DMS153 (cell line): ENCODE measurements at regions not wholly inside any gene's neighbourhood (a gene's known extent, or its start where the extent isn't known, plus 50 kb on each side); places are given as distances from the start of the nearest gene placed in this dataset.
A peak's percentile ranks its signal among the peaks of the same experiment; 100 is the strongest.

Experiments used
- DNase-seq: peaks from one replicate; lab custom pipeline; 2025; lab: John Stamatoyannopoulos, UW

GRCh38 chr4:174120446-174121295 lies 162.8 kb downstream of the FBXO8 start:
- DNase-seq, result peak; percentile 29

- no peak for DNase-seq
These were observed 163.6 kb downstream of the FBXO8 start for GRCh38 chr4:174119830-174120229.

DNA sequence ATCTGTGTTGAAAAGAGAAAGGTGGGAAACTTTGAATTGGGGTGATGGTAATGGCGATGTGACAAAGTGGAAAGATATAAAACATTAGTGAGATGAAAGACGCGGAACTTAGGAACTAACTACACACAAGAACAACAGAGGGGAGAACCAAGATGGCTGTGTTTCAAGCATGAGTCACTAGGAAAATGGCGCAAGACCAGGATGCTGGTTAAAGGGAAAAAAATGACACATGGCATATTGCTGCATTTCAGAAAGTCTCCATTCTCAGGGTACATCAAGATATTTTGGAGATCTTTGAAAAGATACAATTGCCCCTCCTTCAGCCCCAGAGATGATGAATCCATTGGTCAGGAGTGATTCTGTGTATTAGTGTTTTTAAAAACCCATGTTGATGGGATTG lies 164.4 kb downstream of the FBXO8 start:
- no peak for DNase-seq

DNA sequence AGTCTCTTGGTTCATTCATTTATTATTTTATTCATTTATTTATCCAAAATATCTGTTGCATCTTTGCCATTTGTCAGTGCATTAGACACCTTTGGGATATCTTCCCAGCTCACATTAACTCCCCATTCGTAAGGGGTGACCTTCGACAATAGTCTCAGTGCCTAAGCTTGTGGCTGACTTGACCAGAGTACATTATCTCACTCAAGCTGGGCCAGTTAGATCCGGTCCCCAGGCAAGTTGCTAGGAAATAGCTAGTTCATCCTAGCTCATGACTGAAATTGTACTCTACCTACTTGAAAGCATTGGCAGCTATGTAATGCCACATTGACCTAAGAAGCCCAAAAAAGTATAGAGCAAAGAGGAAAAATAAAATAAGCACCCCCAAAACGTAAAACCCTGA lies 165.3 kb downstream of the FBXO8 start:
- no peak for DNase-seq

DNA sequence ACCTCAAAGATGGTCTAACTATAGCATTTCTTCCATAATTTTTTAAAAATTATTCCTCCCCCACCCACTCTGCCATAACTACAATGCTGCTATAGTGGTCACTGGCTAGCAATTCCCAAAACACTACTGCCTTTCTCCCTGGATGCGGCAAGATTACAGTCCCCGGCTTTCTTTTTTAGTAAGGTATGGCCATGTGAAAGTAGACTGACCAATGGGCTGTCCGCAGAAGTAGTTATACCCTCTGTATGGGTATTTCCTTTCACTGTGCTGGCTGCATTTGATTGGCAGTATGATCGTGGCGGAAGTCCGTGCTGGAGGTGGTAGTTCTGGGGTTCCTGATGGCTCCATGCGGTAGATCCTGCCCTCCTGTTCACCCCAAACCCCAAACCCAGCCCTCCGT lies 166.0 kb downstream of the FBXO8 start:
- DNase-seq, result no peak

DNA sequence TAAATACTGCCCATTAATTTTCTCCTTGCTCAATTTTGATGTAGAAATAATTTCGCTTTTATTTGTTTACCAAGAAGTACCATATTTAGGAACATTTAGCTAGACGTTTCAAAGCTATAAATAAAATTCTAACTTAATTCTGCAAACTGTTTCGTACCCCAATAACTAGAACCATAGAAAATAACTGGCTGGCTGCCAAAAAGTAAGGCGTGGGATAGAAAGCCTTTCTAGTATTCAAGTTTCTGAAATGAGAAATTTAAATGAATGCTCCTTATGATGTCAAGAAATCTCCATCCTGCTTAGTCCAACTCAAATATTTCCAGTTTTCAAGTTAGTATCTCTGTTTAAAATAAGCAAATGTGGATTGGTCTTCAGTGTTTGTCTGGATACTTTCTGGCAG lies 167.4 kb downstream of the FBXO8 start:
- DNase-seq, result no peak

DNA sequence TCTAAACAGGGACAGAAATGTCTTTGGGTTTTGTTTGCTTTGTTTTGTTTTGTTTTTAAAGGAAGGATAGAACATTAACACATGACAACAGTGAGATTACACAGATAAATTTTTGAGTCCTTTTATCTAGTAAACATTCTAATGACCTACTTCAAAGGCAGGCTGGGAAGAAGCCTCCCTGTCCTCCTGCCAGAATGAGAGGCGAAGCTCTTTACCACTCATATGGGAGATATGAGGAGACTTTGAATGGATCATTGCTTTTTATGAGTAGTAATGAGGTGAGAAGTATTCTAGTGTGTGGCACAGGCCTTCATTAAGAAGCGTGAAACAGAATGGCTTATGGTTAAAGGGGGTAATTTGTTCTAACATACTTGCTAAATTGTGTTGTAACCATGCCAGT lies 172.0 kb downstream of the FBXO8 start:
- no peak for DNase-seq

DNA sequence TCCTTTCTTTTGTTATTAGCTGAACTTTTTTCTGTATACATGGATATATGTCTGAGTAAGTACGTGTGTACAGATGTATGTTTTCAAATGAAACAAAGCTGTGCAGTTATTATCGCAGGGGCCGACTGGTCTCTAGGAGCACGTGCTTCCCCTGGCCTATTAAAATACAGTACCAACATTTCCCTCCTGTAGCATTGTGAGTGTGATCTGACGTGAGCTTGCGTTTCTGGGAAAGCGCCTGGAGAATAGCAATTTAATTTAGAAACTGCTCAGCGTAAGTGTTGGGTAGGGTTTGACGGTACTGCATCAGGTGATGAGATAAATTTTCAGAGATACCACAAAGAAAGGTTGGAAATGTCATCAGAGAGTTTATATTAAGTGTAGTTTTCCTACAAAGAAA lies 173.3 kb downstream of the FBXO8 start:
- DNase-seq, result no peak

GRCh38 chr4:174107746-174108354 lies 175.6 kb downstream of the FBXO8 start:
- DNase-seq, result no peak

GRCh38 chr4:174105202-174105601 lies 178.3 kb downstream of the FBXO8 start:
- no peak for DNase-seq

DNA sequence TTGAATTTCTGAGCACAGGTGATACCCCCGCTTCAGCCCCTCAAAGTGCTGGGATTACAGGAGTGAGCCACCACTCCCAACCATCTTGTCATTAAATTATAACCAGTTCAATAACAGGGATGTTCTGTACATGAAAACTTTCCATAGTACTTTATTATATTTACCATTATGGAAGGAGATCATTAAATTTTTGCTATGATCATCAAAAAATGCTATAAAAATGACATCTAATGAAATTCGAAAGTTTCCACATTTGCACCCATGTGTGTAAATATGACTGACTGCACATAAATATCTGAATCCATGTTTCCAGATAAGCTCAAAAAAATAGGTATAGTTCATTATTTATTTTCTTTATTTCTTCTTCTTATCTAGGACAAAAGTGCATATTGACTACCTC lies 182.6 kb downstream of the FBXO8 start:
- no peak for DNase-seq

DNA sequence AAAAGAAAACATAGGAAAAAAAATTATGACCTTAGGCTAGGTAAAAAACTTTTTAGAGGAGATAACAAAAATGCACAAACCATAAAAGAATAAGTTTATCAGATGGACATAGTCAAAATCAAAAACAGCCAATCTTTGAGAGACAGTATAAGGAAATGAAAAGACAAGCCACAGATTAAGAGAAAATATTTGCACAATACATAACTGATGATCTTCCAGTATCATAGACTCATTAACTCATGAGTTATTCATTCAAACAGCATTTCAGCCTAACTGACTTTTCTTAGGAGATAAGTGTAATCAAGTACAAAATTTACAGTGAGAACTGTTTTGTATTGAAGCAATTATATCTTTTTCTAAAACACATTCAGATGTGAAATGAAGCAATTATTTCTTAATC lies 183.8 kb downstream of the FBXO8 start:
- no peak for DNase-seq

GRCh38 chr4:174096999-174097398 lies 186.5 kb downstream of the FBXO8 start:
- no peak for DNase-seq

- DNase-seq, result no peak
These were observed 187.0 kb downstream of the FBXO8 start for GRCh38 chr4:174096456-174096855.

- DNase-seq, result no peak
These were observed 192.3 kb downstream of the FBXO8 start for GRCh38 chr4:174091130-174091529.

DNA sequence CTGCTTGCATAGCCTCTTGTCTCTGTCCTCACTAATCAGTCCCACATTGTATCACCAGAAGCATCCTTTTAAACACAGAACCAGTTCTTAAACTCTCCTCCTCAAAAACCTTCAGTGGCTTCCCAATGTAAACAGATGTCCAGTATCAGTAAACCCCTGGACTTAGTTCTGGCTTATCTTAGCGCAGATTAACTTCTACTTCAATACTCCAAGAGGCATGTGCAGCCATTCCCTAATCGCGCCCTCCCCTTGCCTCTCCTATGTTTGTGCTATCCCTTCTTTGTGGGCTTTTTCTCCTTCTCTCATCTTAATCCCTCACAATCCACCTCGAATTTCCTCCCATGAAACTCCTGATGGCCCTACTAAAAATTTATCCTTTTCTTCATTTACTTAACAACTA lies 193.8 kb downstream of the FBXO8 start:
- DNase-seq, result no peak

GRCh38 chr4:174088795-174089194 lies 194.7 kb downstream of the FBXO8 start:
- no peak for DNase-seq

GRCh38 chr4:174086829-174087799 lies 196.4 kb downstream of the FBXO8 start:
- no peak for DNase-seq

GRCh38 chr4:174084981-174085380 lies 198.5 kb downstream of the FBXO8 start:
- no peak for DNase-seq

DNA sequence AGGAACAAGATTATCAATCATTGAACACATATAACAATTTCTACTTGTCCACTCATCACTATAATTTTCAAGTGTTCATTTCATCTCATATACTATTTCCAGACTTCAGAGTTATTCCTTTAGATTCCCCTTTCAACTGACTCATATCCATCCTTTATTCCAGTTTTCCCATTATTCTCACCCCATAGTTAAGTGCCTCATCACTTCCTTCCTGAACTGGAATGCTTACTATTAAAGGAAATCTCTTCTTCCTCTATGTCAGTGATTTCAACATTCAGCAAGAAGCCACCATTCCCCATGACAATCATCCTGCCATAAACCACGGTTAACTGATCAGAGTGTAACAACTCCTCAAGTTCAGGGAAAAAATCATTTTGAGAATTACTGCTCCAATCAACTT lies 198.9 kb downstream of the FBXO8 start:
- DNase-seq, result no peak

DNA sequence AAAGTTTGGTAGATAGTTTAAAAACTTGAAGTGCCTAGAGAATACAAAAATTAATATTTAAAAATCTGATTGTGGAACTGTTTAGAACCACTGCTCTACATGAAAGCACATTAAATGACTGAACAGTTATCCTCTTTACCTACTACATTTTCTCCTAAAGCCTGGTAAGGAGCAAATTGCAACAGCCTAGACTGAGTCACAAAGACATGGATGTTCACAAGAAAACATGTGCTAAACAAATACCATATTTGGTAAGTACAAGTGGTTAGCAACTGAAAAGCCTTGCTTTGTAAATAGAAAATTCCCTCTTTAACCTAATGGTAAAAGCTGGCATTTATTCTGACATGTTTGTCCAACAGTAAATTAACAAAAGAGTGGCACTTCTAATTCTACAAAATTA lies 203.1 kb downstream of the FBXO8 start:
- no peak for DNase-seq

DNA sequence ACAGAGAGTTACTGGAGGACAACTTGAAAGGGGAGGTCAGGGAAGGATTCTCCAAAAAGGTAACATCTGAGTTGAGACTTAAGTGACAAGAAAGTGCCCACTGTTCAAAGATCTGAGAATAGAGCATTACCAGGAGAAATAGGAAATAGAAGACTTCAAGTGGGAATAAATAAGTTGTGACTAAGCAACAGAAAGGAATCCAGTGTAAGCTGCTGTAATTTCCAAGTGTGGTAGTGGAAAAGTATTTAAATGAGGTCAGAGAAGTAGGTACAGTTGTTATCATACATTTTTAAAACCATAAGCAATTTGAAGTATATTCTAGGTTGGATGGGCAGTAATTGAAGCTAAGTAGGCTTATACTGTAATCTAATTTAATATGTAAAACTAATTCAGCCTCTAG lies 211.9 kb downstream of the FBXO8 start:
- no peak for DNase-seq
